AG09319 (cell line): ENCODE measurements at regions not wholly inside any gene's neighbourhood (a gene's known extent, or its start where the extent isn't known, plus 50 kb on each side); places are given as distances from the start of the nearest gene placed in this dataset.

Experiments used
- DNase-seq: peaks from one replicate; pipeline ENCODE4 v3.0.0-alpha.2; 2010; ENCODE audit warnings: low read depth; ENCODE audit errors: extremely low read depth
- CTCF ChIP-seq: IDR thresholded peaks from 2 replicates; pipeline ENCODE4 v1.5.1; 2011; ENCODE audit warnings: low read depth, mild to moderate bottlenecking, inconsistent platforms, low read length, moderate library complexity

- no peak for TF ChIP-seq CTCF
- no peak for DNase-seq
These were observed 457.7 kb downstream of the NKX6-1 start for GRCh38 chr4:84041426-84041825.

- no peak for TF ChIP-seq CTCF
- no peak for DNase-seq
These were observed 463.5 kb downstream of the NKX6-1 start for GRCh38 chr4:84035568-84035967.

GRCh38 chr4:84032372-84032771 lies 466.7 kb downstream of the NKX6-1 start:
- TF ChIP-seq CTCF = no peak
- DNase-seq = no peak

GRCh38 chr4:84031401-84031800 lies 467.7 kb downstream of the NKX6-1 start:
- DNase-seq = no peak

GRCh38 chr4:84028340-84028739 lies 470.8 kb downstream of the NKX6-1 start:
- no peak for DNase-seq
- TF ChIP-seq CTCF = no peak

More at GRCh38 chr4:84031401-84031800, 467.7 kb downstream of the NKX6-1 start:
- no peak for TF ChIP-seq CTCF

- no peak for TF ChIP-seq CTCF
- no peak for DNase-seq
These were observed 474.7 kb downstream of the NKX6-1 start for GRCh38 chr4:84024405-84024804.

- no peak for TF ChIP-seq CTCF
- no peak for DNase-seq
These were observed 476.5 kb downstream of the NKX6-1 start for GRCh38 chr4:84022564-84022963.
